ENCODE measurements at regions not wholly inside any gene's neighbourhood (a gene's known extent, or its start where the extent isn't known, plus 50 kb on each side); places are given as distances from the start of the nearest gene placed in this dataset.

- Histone ChIP-seq H4K20me1 (replicated peaks; ENCODE audit: insufficient read depth) (no peaks in the 10 kb centered on the region), H3F3A (replicated peaks; ENCODE audit: low read depth) (no peaks in the 10 kb centered on the region), H3K4me3 (no peak overlapping the region), H3K27ac (ENCODE audit: low read depth) (no peak overlapping the region), H3K27me3 (ENCODE audit: insufficient read depth) (no peaks in the 10 kb centered on the region), H3K79me2 (replicated peaks; ENCODE audit: insufficient read depth) (no peaks in the 10 kb centered on the region), H3K9me2 (ENCODE audit: insufficient read depth) (peaks cover 10% of the 10 kb centered on the region), H3K4me1 (ENCODE audit: insufficient read depth) (no peaks in the 10 kb centered on the region), H3K36me3 (ENCODE audit: insufficient read depth) (peaks cover 10% of the 10 kb centered on the region; the same call in 1 of the 2 replicates), H2AFZ (peak overlapping the region; percentile 52), H3K4me2 (no peak overlapping the region)
- H3K9me3 Mint-ChIP-seq, result peaks cover 16% of the 10 kb centered on the region
- H3K4me3 Mint-ChIP-seq, result no peak overlapping the region
- no peak for ATAC-seq
- TF ChIP-seq ETS1 (IDR thresholded peaks at IDR 0.05) (no peak), EZH2phosphoT487 (IDR thresholded peaks at IDR 0.05; ENCODE audit: unreplicated experiment) (no peak), CREB1 (CRISPR knock-in tag; IDR thresholded peaks at IDR 0.05; ENCODE audit: low read depth) (no peak), REST (IDR thresholded peaks at IDR 0.05; ENCODE audit: unreplicated experiment) (no peak), ZNF462 (CRISPR knock-in tag; IDR thresholded peaks at IDR 0.05) (no peak), ZNF331 (CRISPR knock-in tag; IDR thresholded peaks at IDR 0.05; ENCODE audit: low read depth) (no peak), CTCF (conservative IDR thresholded peaks at IDR 0.05; ENCODE audit: low read depth in 2 of 2) (no peak), JUNB (IDR thresholded peaks at IDR 0.05; ENCODE audit: unreplicated experiment) (no peak), STAT1 (IDR thresholded peaks at IDR 0.05; ENCODE audit: unreplicated experiment) (no peak), NANOG (IDR thresholded peaks at IDR 0.05; ENCODE audit: borderline replicate concordance) (no peak), EZH2 (IDR thresholded peaks at IDR 0.05; ENCODE audit: low read depth, unreplicated experiment) (no peak), POLR2AphosphoS5 (IDR thresholded peaks at IDR 0.05; ENCODE audit: low read depth) (no peak), ZNF114 (CRISPR knock-in tag; IDR thresholded peaks at IDR 0.05) (no peak)
- H3K4me1 Mint-ChIP-seq, result no peaks in the 10 kb centered on the region
- H3K27me3 Mint-ChIP-seq (ENCODE audit: insufficient read depth, low read depth, poor library complexity), result no peaks in the 10 kb centered on the region
- no peak overlapping the region for H3K27ac Mint-ChIP-seq
- H3K36me3 Mint-ChIP-seq (ENCODE audit: low read depth), result peaks cover 8% of the 10 kb centered on the region
- DNase-seq (ENCODE audit: low spot score), result no peak
Observed at GRCh38 chr13:100872761-100873160, 198.2 kb upstream of the TMTC4 start.

All from GM23338 (cell line).